ENCODE measurements at regions not wholly inside any gene's neighbourhood (a gene's known extent, or its start where the extent isn't known, plus 50 kb on each side); places are given as distances from the start of the nearest gene placed in this dataset.

GRCh38 chr13:105047676-105048295, 1487.7 kb downstream of the EFNB2 start:
- no peak for DNase-seq (ENCODE audit: low read depth)

- DNase-seq (ENCODE audit: low read depth), result no peak
Observed at GRCh38 chr13:105037110-105037509, 1498.4 kb downstream of the EFNB2 start.

GRCh38 chr13:105035092-105035491, 1500.4 kb downstream of the EFNB2 start:
- DNase-seq (ENCODE audit: low read depth), result no peak

DNA sequence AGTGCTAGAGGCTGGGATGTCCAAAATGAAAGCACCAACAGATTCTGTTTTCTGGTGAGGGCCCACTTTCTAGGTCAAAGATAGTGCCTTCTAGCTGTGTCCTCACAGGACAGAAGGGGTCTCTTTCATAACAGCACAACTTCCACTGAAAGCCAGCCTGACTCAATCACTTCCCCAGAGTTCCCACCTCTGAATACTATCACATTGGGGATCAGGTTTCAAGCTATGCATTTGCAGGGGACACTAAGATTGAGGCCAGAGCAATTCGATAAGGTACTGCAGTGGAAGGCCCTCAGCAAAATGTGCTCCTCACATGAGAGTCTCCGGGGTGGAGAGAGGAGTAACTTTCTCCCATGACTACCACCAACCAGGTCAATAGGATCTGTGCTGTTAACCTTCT, 1501.5 kb downstream of the EFNB2 start:
- DNase-seq (ENCODE audit: low read depth), result no peak

- DNase-seq (ENCODE audit: low read depth), result no peak
Observed at GRCh38 chr13:105031306-105031705, 1504.2 kb downstream of the EFNB2 start.

DNA sequence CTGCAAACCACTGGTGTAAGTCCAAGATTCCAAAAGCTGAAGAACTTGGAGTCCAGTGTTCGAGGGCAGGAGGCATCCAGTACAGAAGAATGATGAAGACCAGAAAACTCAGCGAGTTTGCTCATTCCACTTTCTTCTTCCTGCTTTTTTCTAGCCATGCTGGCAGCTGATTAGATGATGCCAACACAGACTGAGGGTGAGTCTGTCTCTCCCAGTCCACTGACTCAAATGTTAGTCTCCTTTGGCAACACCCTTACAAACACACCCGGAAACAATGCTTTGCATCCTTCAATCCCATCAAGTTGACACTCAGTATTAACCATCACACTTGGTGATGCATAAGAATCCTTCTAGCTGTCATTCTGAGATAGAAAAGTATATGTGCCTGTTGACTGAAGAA, 1504.6 kb downstream of the EFNB2 start:
- no peak for DNase-seq (ENCODE audit: low read depth)

- DNase-seq (ENCODE audit: low read depth), result no peak
Observed at GRCh38 chr13:105019073-105019472, 1516.4 kb downstream of the EFNB2 start.

GRCh38 chr13:105016266-105016665, 1519.2 kb downstream of the EFNB2 start:
- no peak for DNase-seq (ENCODE audit: low read depth)

DNA sequence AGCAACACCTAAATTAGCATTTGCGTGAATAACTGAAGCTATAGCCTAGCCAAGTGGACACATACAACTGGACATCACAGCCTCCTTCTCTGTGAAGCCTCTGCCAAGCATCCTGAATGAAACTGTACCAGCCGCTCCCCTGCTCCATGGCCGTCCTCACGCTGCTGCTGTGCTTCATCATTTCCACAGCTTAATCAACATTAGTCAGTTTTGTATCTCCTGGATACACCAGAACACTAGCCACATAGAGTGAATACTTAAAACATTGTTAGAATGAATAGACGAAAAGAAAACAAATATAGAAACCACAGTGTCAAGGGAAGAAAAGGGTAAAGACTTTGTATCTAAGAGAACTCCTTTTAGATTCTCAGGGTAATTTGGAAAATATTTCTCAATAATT, 1526.9 kb downstream of the EFNB2 start:
- DNase-seq (ENCODE audit: low read depth), result no peak

GRCh38 chr13:105007166-105007808, 1528.2 kb downstream of the EFNB2 start:
- DNase-seq (ENCODE audit: low read depth), result no peak

DNA sequence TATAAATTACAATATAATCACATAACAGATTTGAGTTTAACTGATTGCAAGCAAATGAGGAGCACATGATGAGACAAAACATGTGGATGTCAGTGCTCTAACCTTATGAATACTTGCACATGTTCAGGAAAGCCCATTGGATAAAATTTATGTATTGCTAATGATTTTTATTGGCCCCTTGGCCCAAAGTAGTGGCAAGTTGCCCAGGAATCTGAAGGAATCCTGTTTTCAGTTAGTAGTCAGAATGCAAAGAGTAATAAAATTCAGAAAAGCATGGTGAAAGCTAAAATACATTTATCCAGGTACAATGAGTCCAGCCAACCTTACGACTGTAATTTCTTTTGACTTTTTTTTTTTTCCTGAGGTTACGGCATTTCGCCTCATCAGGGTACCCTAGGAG, 1539.4 kb downstream of the EFNB2 start:
- no peak for DNase-seq (ENCODE audit: low read depth)

GRCh38 chr13:104993708-104994107, 1541.8 kb downstream of the EFNB2 start:
- DNase-seq (ENCODE audit: low read depth), result no peak

GRCh38 chr13:104987621-104988020, 1547.8 kb downstream of the EFNB2 start:
- no peak for DNase-seq (ENCODE audit: low read depth)

DNA sequence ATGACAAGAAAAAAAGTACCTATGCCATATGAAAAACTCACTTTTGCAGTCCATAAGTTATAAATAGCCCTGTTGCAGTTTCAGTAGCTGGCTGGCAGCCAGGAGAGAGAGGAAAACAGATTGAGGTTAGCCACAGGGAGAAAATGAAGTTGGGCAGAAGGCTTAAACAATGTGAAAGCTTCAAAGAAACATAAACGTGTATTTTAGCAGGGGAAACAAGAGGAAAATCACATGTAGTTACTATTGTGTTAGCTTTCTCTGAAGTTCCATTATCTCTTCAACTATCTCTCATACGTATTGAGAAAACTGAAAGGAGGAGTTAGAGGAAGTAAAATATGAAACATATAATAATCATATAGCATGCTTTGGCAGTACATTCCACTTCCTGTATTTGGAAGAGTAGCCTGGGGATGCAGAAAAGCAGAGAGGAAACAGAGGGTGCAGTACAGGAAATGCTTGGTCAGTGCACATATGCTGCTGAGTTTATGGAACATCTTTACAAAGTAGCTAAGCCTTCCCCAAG, 1551.1 kb downstream of the EFNB2 start:
- no peak for DNase-seq (ENCODE audit: low read depth)

GRCh38 chr13:104983601-104984000, 1551.9 kb downstream of the EFNB2 start:
- no peak for DNase-seq (ENCODE audit: low read depth)

- DNase-seq (ENCODE audit: low read depth), result no peak
Observed at GRCh38 chr13:104980586-104980985, 1554.9 kb downstream of the EFNB2 start.

DNA sequence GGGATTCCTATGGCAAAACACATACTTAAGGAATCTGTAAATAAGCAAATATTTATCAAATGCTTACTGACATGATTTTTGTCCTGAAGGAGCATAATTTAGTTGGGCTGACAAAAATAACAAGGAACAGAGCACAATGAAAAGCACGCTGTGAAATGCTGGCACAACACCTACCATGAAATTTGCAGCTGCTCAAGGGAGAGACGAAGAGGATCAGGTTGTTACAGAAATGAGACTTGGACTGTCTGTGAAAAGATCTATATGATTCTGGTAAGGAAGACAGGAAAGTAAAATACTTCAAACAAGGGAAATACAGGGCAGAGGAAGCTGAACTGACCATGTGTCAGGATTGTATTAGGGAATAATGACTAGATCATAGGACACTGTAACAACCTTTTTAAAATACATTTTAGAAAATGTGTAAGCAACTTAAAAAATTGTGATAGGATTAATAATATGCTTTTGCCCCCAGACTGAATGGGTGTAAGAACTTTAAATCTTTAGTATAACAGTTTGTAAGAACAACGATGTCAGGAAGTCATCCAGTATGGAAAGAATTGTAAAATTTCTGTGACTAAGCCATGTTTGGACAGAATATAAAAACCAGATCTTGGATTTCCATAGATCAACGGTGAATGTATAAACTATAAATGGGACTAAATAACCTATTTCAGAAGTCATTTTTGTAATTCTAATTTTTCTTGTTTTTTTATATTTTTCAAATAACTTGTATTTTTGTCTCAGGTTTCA, 1556.0 kb downstream of the EFNB2 start:
- DNase-seq (ENCODE audit: low read depth), result no peak

GRCh38 chr13:104976986-104977385, 1558.5 kb downstream of the EFNB2 start:
- no peak for DNase-seq (ENCODE audit: low read depth)

DNA sequence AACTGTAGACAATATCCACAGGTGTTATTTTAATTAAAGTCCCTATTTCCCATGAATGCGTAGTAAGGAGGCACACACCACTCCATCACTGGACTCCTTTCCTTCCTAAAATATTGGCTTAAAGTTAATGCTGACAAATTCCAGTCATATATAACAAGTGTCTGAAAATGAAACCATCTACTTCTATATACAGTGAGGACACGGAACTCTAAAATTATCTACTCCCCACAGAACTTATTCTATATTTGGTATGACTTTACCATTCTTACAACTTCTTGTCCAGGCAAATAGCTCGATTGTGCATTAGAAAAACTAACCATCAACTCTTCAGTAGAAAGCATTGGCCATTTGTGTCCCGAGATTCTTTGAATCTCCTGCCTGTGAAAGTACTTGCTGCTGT, 1560.2 kb downstream of the EFNB2 start:
- DNase-seq (ENCODE audit: low read depth), result no peak

DNA sequence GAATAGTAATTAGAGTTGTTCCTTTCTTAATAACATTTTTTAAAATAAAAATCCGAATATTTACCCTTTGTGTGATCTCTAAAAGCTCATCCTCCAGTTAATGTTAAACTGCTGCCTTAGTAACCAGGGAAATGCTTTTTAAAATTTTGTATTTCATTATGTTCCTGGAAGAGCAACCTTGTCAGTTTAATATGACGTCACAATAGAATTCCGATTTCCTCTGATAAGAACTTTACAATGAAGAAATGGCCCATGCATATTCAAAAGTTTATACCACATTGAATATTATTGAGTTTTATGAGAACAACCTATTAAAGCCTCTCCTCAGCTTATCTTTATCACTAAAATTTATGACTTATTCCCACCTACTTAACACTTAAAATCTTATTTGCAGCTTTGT, 1566.6 kb downstream of the EFNB2 start:
- no peak for DNase-seq (ENCODE audit: low read depth)

DNA sequence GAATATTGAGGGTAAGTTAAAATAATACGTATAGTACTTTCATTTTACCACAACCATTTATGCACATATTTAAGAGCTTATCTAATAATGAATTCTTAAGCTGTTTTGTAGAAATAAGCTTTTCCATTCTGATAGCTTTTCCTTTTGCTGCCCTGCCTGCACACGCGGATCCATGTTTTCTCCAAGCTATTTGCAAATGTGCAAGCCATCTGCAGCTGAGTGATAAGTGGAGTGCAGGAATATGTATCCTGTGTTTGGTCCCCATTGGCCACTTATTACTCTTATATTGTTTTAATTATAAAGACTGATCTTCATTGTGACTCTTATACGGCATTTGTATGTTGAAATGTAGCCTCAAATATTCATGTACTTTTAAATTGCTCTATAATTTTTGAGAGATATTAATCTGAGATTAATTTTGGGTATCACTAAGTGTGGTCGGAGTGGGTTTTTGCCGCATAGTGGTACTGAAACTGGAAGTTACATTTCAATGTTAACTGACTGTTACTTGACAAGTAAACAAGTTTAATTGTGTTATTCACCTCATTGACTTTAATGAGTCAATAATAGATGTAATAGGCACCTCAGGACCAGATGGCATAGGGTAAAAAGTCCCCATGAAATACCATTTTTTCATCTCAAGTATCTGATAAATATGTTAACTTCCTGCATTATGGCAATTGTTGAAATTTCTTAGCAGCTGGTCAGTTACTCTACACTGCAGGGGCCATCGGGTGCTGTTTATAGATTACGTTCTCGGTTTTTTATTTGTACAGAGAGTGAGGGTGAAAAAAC, 1567.4 kb downstream of the EFNB2 start:
- no peak for DNase-seq (ENCODE audit: low read depth)

- DNase-seq (ENCODE audit: low read depth), result no peak
Observed at GRCh38 chr13:104967376-104967775, 1568.1 kb downstream of the EFNB2 start.

Data from activated T-helper 1 cell treated with Interleukin-2 at 50 U/mL for 16 hours (primary cell).